ENCODE measurements at regions not wholly inside any gene's neighbourhood (a gene's known extent, or its start where the extent isn't known, plus 50 kb on each side); places are given as distances from the start of the nearest gene placed in this dataset.

DNA sequence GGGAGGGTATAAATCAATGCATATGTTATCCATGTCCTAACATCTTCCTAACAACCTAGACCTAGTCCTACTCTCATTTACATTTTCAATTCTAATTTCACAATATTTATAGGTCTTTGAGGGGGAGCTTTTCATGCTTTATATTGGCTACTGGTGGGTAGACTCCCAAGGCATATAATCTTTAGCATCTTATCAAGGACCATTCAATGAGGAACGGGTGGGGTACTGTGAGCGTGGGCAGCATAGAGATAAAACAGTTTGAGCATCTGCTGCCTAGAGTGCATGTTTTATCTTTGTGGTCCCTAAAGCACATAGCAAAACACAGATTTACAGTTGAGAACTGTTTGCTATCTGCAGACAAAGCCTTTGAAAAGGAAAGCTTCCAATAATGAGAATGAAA is 427.6 kb upstream of the WWC1 start:
- TF ChIP-seq, protein P1, sequence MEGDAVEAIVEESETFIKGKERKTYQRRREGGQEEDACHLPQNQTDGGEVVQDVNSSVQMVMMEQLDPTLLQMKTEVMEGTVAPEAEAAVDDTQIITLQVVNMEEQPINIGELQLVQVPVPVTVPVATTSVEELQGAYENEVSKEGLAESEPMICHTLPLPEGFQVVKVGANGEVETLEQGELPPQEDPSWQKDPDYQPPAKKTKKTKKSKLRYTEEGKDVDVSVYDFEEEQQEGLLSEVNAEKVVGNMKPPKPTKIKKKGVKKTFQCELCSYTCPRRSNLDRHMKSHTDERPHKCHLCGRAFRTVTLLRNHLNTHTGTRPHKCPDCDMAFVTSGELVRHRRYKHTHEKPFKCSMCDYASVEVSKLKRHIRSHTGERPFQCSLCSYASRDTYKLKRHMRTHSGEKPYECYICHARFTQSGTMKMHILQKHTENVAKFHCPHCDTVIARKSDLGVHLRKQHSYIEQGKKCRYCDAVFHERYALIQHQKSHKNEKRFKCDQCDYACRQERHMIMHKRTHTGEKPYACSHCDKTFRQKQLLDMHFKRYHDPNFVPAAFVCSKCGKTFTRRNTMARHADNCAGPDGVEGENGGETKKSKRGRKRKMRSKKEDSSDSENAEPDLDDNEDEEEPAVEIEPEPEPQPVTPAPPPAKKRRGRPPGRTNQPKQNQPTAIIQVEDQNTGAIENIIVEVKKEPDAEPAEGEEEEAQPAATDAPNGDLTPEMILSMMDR (IDR thresholded peaks at IDR 0.05) = no peak
- TF ChIP-seq POLR2A (IDR thresholded peaks at IDR 0.05) = no peak
